Stimulated activated CD4-positive, alpha-beta T cell treated with anti-CD3 and anti-CD28 coated beads, TNF-alpha, amount 100 ng/mL, for 4 hours (primary cell): ENCODE measurements at regions not wholly inside any gene's neighbourhood (a gene's known extent, or its start where the extent isn't known, plus 50 kb on each side); places are given as distances from the start of the nearest gene placed in this dataset.

Source experiments
- DNase-seq, 3 experiments: peaks; one replicate each; pipeline ENCODE4 v3.0.0-alpha.2; 2020; ENCODE audit warnings: low read depth in 3 of 3

GRCh38 chr6:112800439-112800838 lies 453.3 kb downstream of the RFPL4B start:
- no peak for DNase-seq

GRCh38 chr6:112800916-112801315 lies 453.8 kb downstream of the RFPL4B start:
- DNase-seq: no peak

GRCh38 chr6:112801468-112802080 lies 454.4 kb downstream of the RFPL4B start:
- no peak for DNase-seq

- no peak for DNase-seq
Observed at GRCh38 chr6:112802144-112802543, 455.0 kb downstream of the RFPL4B start.

GRCh38 chr6:112804638-112805330 lies 457.7 kb downstream of the RFPL4B start:
- DNase-seq: no peak

GRCh38 chr6:112806163-112806865 lies 459.2 kb downstream of the RFPL4B start:
- DNase-seq: no peak

- DNase-seq: no peak
Observed at GRCh38 chr6:112821476-112821875, 474.3 kb downstream of the RFPL4B start.

- DNase-seq: no peak
Observed at GRCh38 chr6:112822769-112823168, 475.6 kb downstream of the RFPL4B start.

GRCh38 chr6:112827793-112828192 lies 480.7 kb downstream of the RFPL4B start:
- no peak for DNase-seq

- no peak for DNase-seq
Observed at GRCh38 chr6:112831022-112831421, 483.9 kb downstream of the RFPL4B start.

- no peak for DNase-seq
Observed at GRCh38 chr6:112833581-112834131, 486.5 kb downstream of the RFPL4B start.

GRCh38 chr6:112835078-112835477 lies 487.9 kb downstream of the RFPL4B start:
- DNase-seq: no peak

GRCh38 chr6:112839525-112839961 lies 492.4 kb downstream of the RFPL4B start:
- no peak for DNase-seq

GRCh38 chr6:112841553-112842329 lies 494.6 kb downstream of the RFPL4B start:
- DNase-seq: no peak

GRCh38 chr6:112842330-112842685 lies 495.2 kb downstream of the RFPL4B start:
- DNase-seq: no peak

GRCh38 chr6:112846681-112847080 lies 499.6 kb downstream of the RFPL4B start:
- no peak for DNase-seq

- no peak for DNase-seq
Observed at GRCh38 chr6:112851146-112851545, 504.0 kb downstream of the RFPL4B start.

- no peak for DNase-seq
Observed at GRCh38 chr6:112853162-112853561, 506.0 kb downstream of the RFPL4B start.

- no peak for DNase-seq
Observed at GRCh38 chr6:112863753-112864152, 516.6 kb downstream of the RFPL4B start.

GRCh38 chr6:112865131-112865530 lies 518.0 kb downstream of the RFPL4B start:
- no peak for DNase-seq

- no peak for DNase-seq
Observed at GRCh38 chr6:112874881-112875280, 527.8 kb downstream of the RFPL4B start.
